DND-41 (cell line): ENCODE measurements at regions not wholly inside any gene's neighbourhood (a gene's known extent, or its start where the extent isn't known, plus 50 kb on each side); places are given as distances from the start of the nearest gene placed in this dataset.

ENCODE experiments used
- ATAC-seq: fragments of 200-7000 bp; cut with Tn5 transposase; 3 replicates; pipeline ENCODE4 v1.9.1; 2021; ENCODE audit warnings: low read depth; ENCODE audit not compliant: insufficient read depth
- DNase-seq: peaks from one replicate; pipeline ENCODE4 v3.0.0-alpha.2; 2020
- H2AFZ ChIP-seq: 2 replicates; pipeline ENCODE4 v1.6.0; 2012; ENCODE audit warnings: low read depth, low read length
- H3K27ac ChIP-seq: 2 replicates; pipeline ENCODE4 v1.5.1; 2012; ENCODE audit warnings: low read length, inconsistent platforms
- H3K27me3 ChIP-seq: fragments of 200-600 bp; sonication (generic); 2 replicates; pipeline ENCODE4 v1.6.0; 2012; ENCODE audit warnings: low read length, mild to moderate bottlenecking, inconsistent platforms; ENCODE audit not compliant: insufficient read depth, poor library complexity
- H3K36me3 ChIP-seq: 2 replicates; pipeline ENCODE4 v1.5.1; 2012; ENCODE audit warnings: low read length, inconsistent platforms; ENCODE audit not compliant: insufficient read depth
- H3K4me1 ChIP-seq: 2 replicates; pipeline ENCODE4 v1.5.1; 2012; ENCODE audit warnings: mild to moderate bottlenecking, low read length; ENCODE audit not compliant: insufficient read depth
- H3K4me2 ChIP-seq: 2 replicates; pipeline ENCODE4 v1.6.0; 2012; ENCODE audit warnings: mild to moderate bottlenecking, moderate library complexity, low read length, inconsistent platforms; ENCODE audit not compliant: insufficient read depth
- H3K4me3 ChIP-seq, 2 experiments: fragments of 200-600 bp in 1 of 2; shearing (Covaris generic) in 1 of 2; 2 replicates each; pipeline ENCODE4 v1.5.1; 2012 to 2016; ENCODE audit warnings: inconsistent platforms in 2 of 2, low read length in 2 of 2, mild to moderate bottlenecking in 2 of 2, low read depth in 1 of 2, moderate library complexity in 1 of 2
- H3K79me2 ChIP-seq: 2 replicates; pipeline ENCODE4 v1.6.0; 2012; ENCODE audit warnings: low read length, inconsistent platforms; ENCODE audit not compliant: insufficient read depth
- H3K9ac ChIP-seq: 2 replicates; pipeline ENCODE4 v1.6.0; 2012; ENCODE audit warnings: low read depth, mild to moderate bottlenecking, inconsistent platforms, low read length, moderate library complexity
- H3K9me3 ChIP-seq: 2 replicates; pipeline ENCODE4 v1.5.1; 2012; ENCODE audit warnings: low read length, moderate library complexity, mild to moderate bottlenecking, inconsistent platforms; ENCODE audit not compliant: insufficient read depth, severe bottlenecking
- H4K20me1 ChIP-seq: 2 replicates; pipeline ENCODE4 v1.6.0; 2012; ENCODE audit warnings: low read length; ENCODE audit not compliant: insufficient read depth
- CTCF ChIP-seq: IDR thresholded peaks from 2 replicates; pipeline ENCODE4 v1.5.1; 2012; ENCODE audit warnings: borderline replicate concordance, low read length, moderate library complexity, mild to moderate bottlenecking; ENCODE audit not compliant: poor library complexity, severe bottlenecking; ENCODE audit errors: extremely low read depth
- EZH2 ChIP-seq: IDR thresholded peaks from 3 replicates; pipeline ENCODE4 v1.6.1; 2012; ENCODE audit warnings: borderline replicate concordance, low read depth, mild to moderate bottlenecking, moderate library complexity, low read length, inconsistent platforms; ENCODE audit not compliant: severe bottlenecking

- H3K4me2 ChIP-seq = no peak overlapping the region
- H2AFZ ChIP-seq = no peak overlapping the region
- H3K27ac ChIP-seq = no peak overlapping the region
- H3K4me3 ChIP-seq = no peak overlapping the region
- H3K9ac ChIP-seq = no peak overlapping the region
- no peak for DNase-seq
- H3K36me3 ChIP-seq = no peaks in the 10 kb centered on the region
- H3K27me3 ChIP-seq = no peaks in the 10 kb centered on the region
- H3K4me1 ChIP-seq = no peaks in the 10 kb centered on the region
- H4K20me1 ChIP-seq = no peaks in the 10 kb centered on the region
- no peaks in the 10 kb centered on the region for H3K9me3 ChIP-seq
- no peaks in the 10 kb centered on the region for H3K79me2 ChIP-seq
- TF ChIP-seq EZH2 (no peak), CTCF (no peak)
- ATAC-seq = no peak
Observed at GRCh38 chr11:80440835-80441234, 1000.0 kb upstream of the TENM4 start.

GRCh38 chr11:80436547-80436946 is 995.7 kb upstream of the TENM4 start:
- Histone ChIP-seq H3K9me3 (no peaks in the 10 kb centered on the region), H3K27ac (no peak overlapping the region), H3K4me1 (no peaks in the 10 kb centered on the region), H3K27me3 (no peaks in the 10 kb centered on the region), H3K4me3 (no peak overlapping the region), H4K20me1 (no peaks in the 10 kb centered on the region), H3K4me2 (no peak overlapping the region), H3K36me3 (no peaks in the 10 kb centered on the region), H3K79me2 (no peaks in the 10 kb centered on the region), H2AFZ (no peak overlapping the region), H3K9ac (no peak overlapping the region)
- ATAC-seq (no peak), DNase-seq (no peak)
- TF ChIP-seq EZH2 (no peak), CTCF (no peak)

GRCh38 chr11:80435345-80435744 is 994.5 kb upstream of the TENM4 start:
- Histone ChIP-seq H3K27ac (no peak overlapping the region), H3K79me2 (no peaks in the 10 kb centered on the region)
- no peak for TF ChIP-seq EZH2
- TF ChIP-seq CTCF = no peak

GRCh38 chr11:80432057-80432456 is 991.2 kb upstream of the TENM4 start:
- no peak overlapping the region for H3K4me3 ChIP-seq
- H2AFZ ChIP-seq = no peak overlapping the region
- no peak for DNase-seq
- no peak overlapping the region for H3K27ac ChIP-seq
- TF ChIP-seq EZH2 (no peak), CTCF (no peak)
- no peak for ATAC-seq
- no peaks in the 10 kb centered on the region for H3K9me3 ChIP-seq
- no peak overlapping the region for H3K9ac ChIP-seq
- H3K79me2 ChIP-seq = no peaks in the 10 kb centered on the region
- no peaks in the 10 kb centered on the region for H3K27me3 ChIP-seq
- no peak overlapping the region for H3K4me2 ChIP-seq
- no peaks in the 10 kb centered on the region for H3K4me1 ChIP-seq
- no peaks in the 10 kb centered on the region for H4K20me1 ChIP-seq
- H3K36me3 ChIP-seq = no peaks in the 10 kb centered on the region

More at GRCh38 chr11:80435345-80435744, 994.5 kb upstream of the TENM4 start:
- H3K36me3 ChIP-seq = no peaks in the 10 kb centered on the region
- H3K9me3 ChIP-seq = no peaks in the 10 kb centered on the region
- H2AFZ ChIP-seq = no peak overlapping the region
- H3K27me3 ChIP-seq = no peaks in the 10 kb centered on the region
- no peak overlapping the region for H3K9ac ChIP-seq
- no peak overlapping the region for H3K4me3 ChIP-seq
- DNase-seq (no peak), ATAC-seq (no peak)
- no peaks in the 10 kb centered on the region for H4K20me1 ChIP-seq
- H3K4me1 ChIP-seq = no peaks in the 10 kb centered on the region
- H3K4me2 ChIP-seq = no peak overlapping the region
